Ascending aorta (tissue), 2 donors: ENCODE measurements at regions not wholly inside any gene's neighbourhood (a gene's known extent, or its start where the extent isn't known, plus 50 kb on each side); places are given as distances from the start of the nearest gene placed in this dataset.
A peak's percentile ranks its signal among the peaks of the same experiment; 100 is the strongest.

Experiments
- DNase-seq, 2 donors: peaks; one replicate each; pipeline ENCODE4 v3.0.0-alpha.2; 2019; ENCODE audit warnings: low spot score in 2 of 2
- H3K27ac ChIP-seq, 2 donors: fragments of 200-600 bp; sonication (generic); one replicate each; pipeline ENCODE4 v1.5.1; 2016 to 2017; ENCODE audit warnings: mild to moderate bottlenecking in 1 of 2
- H3K27me3 ChIP-seq: fragments of 200-600 bp; sonication (generic); one replicate; pipeline ENCODE4 v1.5.1; 2017
- H3K36me3 ChIP-seq, 2 donors: fragments of 200-600 bp; sonication (generic); one replicate each; pipeline ENCODE4 v1.5.1; 2016
- H3K4me1 ChIP-seq, 2 donors: fragments of 200-600 bp; sonication (generic); one replicate each; pipeline ENCODE4 v1.5.1; 2016 to 2017; ENCODE audit warnings: mild to moderate bottlenecking in 1 of 2
- H3K4me3 ChIP-seq, 2 donors: fragments of 200-600 bp; sonication (generic); one replicate each; pipeline ENCODE4 v1.5.1; 2016 to 2017; ENCODE audit warnings: mild to moderate bottlenecking in 1 of 2
- H3K9me3 ChIP-seq, 2 donors: fragments of 200-600 bp; sonication (generic); one replicate each; pipeline ENCODE4 v1.5.1; 2016
- intact Hi-C: fragments of 100-400 bp; cut with DNase I; formaldehyde crosslinking; loops from one replicate; pipeline ENCODE4 v1.15.1; 2023
- TF ChIP-seq, protein P1 (sequence below), 3 experiments: fragments of 200-600 bp in 2 of 3; fragments of 450-650 bp in 1 of 3; sonication (generic) in 2 of 3; IDR thresholded peaks; one replicate each; pipeline ENCODE4 v1.5.1; 2016 to 2019; ENCODE audit warnings: antibody characterized with exemption in 3 of 3, mild to moderate bottlenecking in 1 of 3, moderate library complexity in 1 of 3

DNA sequence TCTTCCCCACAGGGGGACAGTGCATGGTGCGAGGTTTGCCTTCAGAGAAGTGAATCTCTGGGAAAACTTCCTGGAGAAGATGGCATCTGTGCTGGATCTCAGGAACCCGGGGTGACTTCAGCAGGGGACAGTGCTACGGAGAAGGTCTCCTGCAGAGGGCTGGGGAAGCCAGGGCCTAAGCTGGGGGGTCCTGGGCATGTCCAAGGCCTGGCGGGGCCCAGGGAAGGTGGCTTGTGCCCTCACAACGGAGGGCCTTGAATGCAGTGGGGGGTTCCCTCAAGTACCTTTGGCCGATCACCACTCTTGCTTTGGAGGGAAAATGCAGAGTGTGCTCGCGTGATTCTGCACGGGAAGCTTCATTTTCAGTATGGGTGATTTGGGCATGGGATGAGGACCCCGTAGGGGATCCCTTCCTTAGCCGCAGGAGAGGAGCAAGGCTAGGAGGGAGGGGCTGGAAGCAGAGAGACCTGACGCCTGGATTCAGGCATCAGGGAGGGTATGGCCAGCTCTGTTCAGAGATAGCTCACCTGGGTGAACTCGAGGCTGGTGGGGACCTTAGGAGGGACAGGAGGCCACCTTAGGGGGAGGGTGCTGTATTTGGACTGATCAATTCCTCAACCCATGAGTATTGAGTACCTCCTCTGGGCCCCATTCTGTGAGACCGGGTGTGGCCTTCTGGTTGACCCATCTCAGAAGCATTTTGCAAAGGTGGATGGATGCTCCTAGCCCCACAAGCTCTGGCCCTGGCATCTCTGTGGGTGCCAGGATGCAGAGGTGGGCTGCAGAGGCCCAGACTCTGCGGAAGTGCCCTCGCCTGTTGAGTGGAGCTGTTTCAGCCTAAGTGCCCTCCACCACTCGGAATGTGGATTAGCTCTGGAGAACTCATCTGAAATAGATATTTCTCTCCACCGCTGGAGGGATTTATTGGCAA, 529.4 kb downstream of the TBC1D22A start:
- intact Hi-C loops = no loop called here
- Histone ChIP-seq H3K4me1 (no peaks in the 10 kb centered on the region), H3K27ac (peak overlapping the region in 1 of 2 donors; percentile 24), H3K9me3 (no peaks in the 10 kb centered on the region), H3K27me3 (no peaks in the 10 kb centered on the region), H3K36me3 (no peaks in the 10 kb centered on the region), H3K4me3 (no peak overlapping the region)
- peak in 1 of 2 donors; percentile 25 for DNase-seq
- TF ChIP-seq, protein P1, sequence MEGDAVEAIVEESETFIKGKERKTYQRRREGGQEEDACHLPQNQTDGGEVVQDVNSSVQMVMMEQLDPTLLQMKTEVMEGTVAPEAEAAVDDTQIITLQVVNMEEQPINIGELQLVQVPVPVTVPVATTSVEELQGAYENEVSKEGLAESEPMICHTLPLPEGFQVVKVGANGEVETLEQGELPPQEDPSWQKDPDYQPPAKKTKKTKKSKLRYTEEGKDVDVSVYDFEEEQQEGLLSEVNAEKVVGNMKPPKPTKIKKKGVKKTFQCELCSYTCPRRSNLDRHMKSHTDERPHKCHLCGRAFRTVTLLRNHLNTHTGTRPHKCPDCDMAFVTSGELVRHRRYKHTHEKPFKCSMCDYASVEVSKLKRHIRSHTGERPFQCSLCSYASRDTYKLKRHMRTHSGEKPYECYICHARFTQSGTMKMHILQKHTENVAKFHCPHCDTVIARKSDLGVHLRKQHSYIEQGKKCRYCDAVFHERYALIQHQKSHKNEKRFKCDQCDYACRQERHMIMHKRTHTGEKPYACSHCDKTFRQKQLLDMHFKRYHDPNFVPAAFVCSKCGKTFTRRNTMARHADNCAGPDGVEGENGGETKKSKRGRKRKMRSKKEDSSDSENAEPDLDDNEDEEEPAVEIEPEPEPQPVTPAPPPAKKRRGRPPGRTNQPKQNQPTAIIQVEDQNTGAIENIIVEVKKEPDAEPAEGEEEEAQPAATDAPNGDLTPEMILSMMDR (IDR thresholded peaks at IDR 0.05) = no peak

GRCh38 chr22:47290706-47291430, 528.4 kb downstream of the TBC1D22A start:
- no peaks in the 10 kb centered on the region for H3K36me3 ChIP-seq

GRCh38 chr22:47289336-47289985, 527.0 kb downstream of the TBC1D22A start:
- intact Hi-C loops = no loop called here
- Histone ChIP-seq H3K36me3 (no peaks in the 10 kb centered on the region), H3K9me3 (no peaks in the 10 kb centered on the region), H3K4me1 (no peaks in the 10 kb centered on the region), H3K27ac (no peak overlapping the region), H3K27me3 (no peaks in the 10 kb centered on the region), H3K4me3 (no peak overlapping the region)
- DNase-seq = peak in 1 of 2 donors; percentile 45
- TF ChIP-seq, protein P1 (IDR thresholded peaks at IDR 0.05) = no peak

More at GRCh38 chr22:47290706-47291430, 528.4 kb downstream of the TBC1D22A start:
- H3K9me3 ChIP-seq = no peaks in the 10 kb centered on the region
- H3K4me1 ChIP-seq = no peaks in the 10 kb centered on the region
- intact Hi-C loops = no loop called here
- DNase-seq = peak in 1 of 2 donors; percentile 56
- no peak overlapping the region for H3K4me3 ChIP-seq
- H3K27ac ChIP-seq = no peak overlapping the region
- TF ChIP-seq, protein P1 (IDR thresholded peaks at IDR 0.05) = no peak
- no peaks in the 10 kb centered on the region for H3K27me3 ChIP-seq

DNA sequence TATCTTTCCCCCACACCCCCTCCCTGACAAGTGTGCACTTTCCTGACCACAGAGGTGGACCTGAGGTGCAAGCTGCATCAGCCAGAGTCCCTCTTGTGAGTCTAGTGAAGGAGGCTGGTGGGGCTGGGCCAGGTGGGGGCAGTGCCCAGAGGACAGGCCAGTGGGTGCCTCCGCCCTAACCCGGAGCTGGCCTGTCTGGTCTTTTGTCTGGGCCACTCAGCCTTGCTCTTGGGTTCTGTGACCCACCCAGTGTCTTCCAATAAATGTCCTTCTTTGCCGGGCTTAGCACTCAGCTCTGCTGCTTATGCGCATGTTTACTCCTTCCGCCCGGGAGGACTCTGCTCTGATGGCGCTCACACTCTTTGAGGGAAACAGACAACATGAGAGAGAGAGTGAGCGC, 526.2 kb downstream of the TBC1D22A start:
- H3K9me3 ChIP-seq = no peaks in the 10 kb centered on the region
- H3K27ac ChIP-seq = no peak overlapping the region
- no peak overlapping the region for H3K4me3 ChIP-seq
- TF ChIP-seq, protein P1 (IDR thresholded peaks at IDR 0.05) = no peak
- H3K4me1 ChIP-seq = no peaks in the 10 kb centered on the region
- DNase-seq = peak in 1 of 2 donors; percentile 24
- intact Hi-C loops = no loop called here
- no peaks in the 10 kb centered on the region for H3K27me3 ChIP-seq
- no peaks in the 10 kb centered on the region for H3K36me3 ChIP-seq

- no peaks in the 10 kb centered on the region for H3K9me3 ChIP-seq
- DNase-seq = no peak
- no peak overlapping the region for H3K4me3 ChIP-seq
- no peak overlapping the region for H3K27ac ChIP-seq
- intact Hi-C loops = no loop called here
- H3K4me1 ChIP-seq = no peaks in the 10 kb centered on the region
- TF ChIP-seq, protein P1 (IDR thresholded peaks at IDR 0.05) = no peak
- H3K36me3 ChIP-seq = no peaks in the 10 kb centered on the region
- H3K27me3 ChIP-seq = no peaks in the 10 kb centered on the region
These were observed 525.1 kb downstream of the TBC1D22A start for GRCh38 chr22:47287516-47287915.
